Fibroblast of lung (primary cell): ENCODE measurements at regions not wholly inside any gene's neighbourhood (a gene's known extent, or its start where the extent isn't known, plus 50 kb on each side); places are given as distances from the start of the nearest gene placed in this dataset.

Experiments used
- EZH2 ChIP-seq: IDR thresholded peaks from 2 replicates; pipeline ENCODE4 v1.5.1; 2012; ENCODE audit warnings: low read length, control low read depth, mild to moderate bottlenecking; ENCODE audit errors: missing control alignments
- TF ChIP-seq, protein P1 (sequence below), 2 donors: IDR thresholded peaks in 1 of 2; conservative IDR thresholded peaks in 1 of 2; 1 replicate in 1 of 2; 2 replicates in 1 of 2; pipeline ENCODE4 v1.5.1; 2011 to 2012; ENCODE audit warnings: low read length in 2 of 2, control low read depth in 1 of 2, inconsistent platforms in 1 of 2, low read depth in 1 of 2, mild to moderate bottlenecking in 1 of 2

DNA sequence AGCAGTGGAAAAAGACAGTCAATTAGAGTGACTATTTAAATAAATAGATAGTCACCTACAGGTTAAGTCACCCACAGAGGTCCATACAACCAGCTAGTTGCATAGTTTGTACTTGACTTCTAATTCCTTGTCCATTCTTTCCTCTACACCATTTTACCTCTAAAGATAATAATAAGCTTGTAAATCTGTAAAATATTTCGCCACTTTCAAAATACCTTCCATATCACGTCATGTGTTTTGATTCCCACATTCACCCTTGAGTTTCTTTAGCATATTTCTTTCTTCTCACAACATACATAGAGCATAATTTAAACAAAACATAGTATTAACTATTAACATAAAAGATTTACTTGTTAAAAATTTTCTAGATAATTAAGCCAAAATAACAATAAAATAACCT lies 689.6 kb downstream of the MECOM start:
- TF ChIP-seq, protein P1, sequence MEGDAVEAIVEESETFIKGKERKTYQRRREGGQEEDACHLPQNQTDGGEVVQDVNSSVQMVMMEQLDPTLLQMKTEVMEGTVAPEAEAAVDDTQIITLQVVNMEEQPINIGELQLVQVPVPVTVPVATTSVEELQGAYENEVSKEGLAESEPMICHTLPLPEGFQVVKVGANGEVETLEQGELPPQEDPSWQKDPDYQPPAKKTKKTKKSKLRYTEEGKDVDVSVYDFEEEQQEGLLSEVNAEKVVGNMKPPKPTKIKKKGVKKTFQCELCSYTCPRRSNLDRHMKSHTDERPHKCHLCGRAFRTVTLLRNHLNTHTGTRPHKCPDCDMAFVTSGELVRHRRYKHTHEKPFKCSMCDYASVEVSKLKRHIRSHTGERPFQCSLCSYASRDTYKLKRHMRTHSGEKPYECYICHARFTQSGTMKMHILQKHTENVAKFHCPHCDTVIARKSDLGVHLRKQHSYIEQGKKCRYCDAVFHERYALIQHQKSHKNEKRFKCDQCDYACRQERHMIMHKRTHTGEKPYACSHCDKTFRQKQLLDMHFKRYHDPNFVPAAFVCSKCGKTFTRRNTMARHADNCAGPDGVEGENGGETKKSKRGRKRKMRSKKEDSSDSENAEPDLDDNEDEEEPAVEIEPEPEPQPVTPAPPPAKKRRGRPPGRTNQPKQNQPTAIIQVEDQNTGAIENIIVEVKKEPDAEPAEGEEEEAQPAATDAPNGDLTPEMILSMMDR (conservative IDR thresholded peaks at IDR 0.05 in 1 of 2, IDR thresholded peaks at IDR 0.05 in 1 of 2; ENCODE audit: low read depth in 1 of 2, low read length in 2 of 2) = no peak
- no peak for TF ChIP-seq EZH2
